HK-2 (cell line): ENCODE measurements at regions not wholly inside any gene's neighbourhood (a gene's known extent, or its start where the extent isn't known, plus 50 kb on each side); places are given as distances from the start of the nearest gene placed in this dataset.
A peak's percentile ranks its signal among the peaks of the same experiment; 100 is the strongest.

Experiments
- DNase-seq: peaks from one replicate; pipeline ENCODE4 v3.0.0-alpha.2; 2018; ENCODE audit not compliant: unreplicated experiment

DNA sequence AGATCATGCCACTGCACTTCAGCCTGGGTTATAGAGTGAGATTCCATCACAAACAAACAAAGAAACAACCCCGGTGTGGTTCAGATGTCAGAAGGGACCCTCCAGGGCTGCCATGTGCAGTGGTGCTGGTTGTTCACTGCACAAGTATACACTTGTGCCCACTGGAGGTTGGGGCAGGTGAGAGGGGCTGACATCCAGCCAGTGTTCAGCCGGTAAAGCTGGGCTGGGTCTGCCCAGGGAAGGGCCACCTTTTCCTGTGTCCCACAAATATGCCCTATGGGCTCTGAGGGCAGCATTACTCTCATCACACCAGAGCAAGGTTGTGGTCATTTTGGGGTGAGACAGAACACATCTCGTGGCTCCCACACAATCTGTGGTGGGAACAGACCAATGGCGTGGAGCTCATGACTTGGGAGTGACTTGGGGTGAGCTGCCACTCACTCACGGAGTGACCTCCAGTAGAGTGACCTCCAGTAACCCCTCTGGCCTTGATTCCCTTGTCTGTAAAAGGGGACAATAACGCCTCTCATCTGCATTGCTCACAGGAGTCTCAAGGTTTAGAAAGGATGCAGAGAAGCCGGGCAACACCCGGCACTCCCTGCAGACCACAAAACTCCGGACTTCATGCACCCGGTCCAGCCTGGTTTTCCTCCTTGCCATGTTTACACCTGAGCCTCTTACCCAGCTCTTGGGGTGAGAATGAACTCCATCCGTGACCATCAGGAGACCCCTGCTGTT lies 69.0 kb upstream of the VRK1 start:
- DNase-seq: no peak

DNA sequence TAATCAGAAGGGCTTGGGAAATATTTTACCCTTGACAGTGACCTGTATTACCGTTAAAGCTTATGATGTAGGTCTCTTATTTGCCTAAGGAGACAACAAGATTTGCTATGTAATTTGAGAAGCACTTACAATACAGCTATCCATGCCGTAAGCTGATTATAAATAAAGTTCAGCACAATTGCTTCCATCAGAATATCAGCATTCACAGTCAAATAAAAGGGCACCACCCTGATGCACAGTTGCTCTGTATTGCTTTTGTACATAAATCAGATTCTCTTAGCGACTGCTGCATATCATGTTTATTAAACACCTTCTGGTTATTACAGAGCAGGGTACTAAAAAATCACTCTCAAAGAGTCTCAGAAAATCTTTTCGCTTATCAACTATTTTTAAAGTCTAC lies 67.3 kb upstream of the VRK1 start:
- DNase-seq: no peak

DNA sequence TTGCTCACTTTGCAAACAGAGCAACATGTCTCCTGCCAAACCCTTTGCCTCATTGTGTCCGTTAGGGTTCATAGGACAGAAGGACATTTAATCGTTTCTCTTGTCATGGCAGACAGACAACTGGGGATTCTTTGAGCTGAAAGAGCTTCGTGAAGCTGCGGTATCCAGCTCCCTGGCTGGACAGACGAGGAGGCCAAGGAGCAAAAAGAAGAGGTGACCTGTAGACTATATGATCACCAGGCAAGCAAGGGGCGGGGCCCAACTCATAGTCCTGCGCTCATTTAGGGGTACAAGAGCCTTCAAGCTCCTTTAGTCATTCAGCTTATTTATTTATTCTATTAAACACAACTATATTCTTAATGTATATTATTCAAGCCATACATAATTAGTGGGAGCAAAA lies 66.8 kb upstream of the VRK1 start:
- DNase-seq: no peak

DNA sequence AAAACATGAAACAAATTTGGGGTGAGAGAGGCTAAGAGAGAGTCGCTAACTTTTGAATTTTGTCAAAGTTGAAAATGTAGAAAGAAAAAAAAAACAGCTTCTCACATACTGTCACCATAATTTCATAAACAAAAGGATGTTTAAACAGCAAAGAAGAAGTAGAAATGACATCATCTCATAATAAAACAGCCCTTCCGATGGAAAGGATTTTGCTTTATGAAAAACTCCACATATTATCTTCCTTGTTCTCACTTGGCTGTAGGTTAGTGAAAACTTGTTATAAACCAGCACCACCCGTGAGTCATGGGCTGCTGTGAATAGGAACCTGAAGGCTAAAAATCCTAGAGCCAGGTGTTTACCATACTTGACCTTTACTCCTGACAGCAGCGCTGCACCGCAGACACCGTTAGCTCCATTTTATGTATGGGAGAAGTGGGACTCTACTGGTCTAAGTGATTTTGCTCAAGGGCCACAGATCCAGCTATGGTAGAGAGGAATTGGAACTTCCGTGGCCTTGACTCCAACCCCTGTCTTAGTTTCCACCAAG lies 63.0 kb upstream of the VRK1 start:
- no peak for DNase-seq

DNA sequence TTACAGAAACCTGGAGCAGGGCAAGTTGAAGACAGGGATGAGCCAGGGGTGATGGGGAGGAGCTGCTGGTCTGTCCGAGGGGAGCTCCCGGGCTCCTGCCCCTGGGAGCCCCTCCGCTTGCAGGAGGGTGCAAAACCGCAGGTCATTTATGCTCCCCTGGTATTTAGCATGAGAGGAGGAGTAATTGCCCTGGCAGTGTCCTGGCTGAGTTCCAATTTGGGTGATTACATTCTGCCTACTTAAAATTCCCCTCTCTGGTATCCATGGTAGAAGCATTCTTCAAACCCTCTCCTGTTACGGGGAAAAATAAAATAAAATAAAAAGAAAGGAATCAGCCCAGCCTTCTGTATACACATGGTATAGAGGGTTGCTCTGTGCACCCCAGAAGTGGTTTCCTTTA lies 61.7 kb upstream of the VRK1 start:
- DNase-seq: no peak

DNA sequence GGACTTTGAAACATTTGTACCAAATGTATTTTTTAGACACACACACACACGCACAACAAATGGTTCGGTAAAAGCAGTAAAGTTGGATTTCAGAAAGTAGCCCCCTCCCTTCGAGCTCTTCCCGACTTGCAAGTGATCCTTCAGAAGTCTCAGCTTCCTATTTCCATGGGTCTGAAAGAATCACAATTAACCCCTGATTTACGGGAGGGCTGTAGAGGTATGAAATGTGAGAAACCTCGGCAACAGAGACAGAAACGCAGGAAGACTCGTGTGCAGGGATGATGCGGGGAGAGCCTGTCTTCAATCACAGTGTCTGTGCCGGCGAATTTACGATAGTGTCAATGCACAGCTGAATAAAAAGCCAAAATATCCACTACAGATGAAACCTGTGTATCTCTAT lies 60.7 kb upstream of the VRK1 start:
- no peak for DNase-seq

DNA sequence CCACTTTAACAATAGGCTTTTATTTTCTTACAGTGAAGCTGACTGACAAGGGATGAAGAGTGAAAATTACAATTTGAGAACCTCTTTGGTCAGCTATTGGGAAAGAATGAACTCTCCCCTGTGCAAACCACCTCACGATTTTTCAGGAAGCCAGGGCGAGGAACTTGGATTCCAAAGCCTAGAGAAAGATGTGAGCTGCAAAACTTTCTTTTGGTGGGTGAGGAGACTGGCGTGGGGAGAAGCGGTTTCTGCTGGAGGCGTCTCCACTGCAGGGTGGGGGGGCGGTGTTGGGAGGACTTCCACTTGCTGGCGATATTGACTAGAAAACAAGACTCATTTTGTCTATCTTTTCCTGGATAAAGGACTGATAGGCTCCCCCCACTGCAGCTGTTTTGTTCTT lies 59.3 kb upstream of the VRK1 start:
- no peak for DNase-seq

DNA sequence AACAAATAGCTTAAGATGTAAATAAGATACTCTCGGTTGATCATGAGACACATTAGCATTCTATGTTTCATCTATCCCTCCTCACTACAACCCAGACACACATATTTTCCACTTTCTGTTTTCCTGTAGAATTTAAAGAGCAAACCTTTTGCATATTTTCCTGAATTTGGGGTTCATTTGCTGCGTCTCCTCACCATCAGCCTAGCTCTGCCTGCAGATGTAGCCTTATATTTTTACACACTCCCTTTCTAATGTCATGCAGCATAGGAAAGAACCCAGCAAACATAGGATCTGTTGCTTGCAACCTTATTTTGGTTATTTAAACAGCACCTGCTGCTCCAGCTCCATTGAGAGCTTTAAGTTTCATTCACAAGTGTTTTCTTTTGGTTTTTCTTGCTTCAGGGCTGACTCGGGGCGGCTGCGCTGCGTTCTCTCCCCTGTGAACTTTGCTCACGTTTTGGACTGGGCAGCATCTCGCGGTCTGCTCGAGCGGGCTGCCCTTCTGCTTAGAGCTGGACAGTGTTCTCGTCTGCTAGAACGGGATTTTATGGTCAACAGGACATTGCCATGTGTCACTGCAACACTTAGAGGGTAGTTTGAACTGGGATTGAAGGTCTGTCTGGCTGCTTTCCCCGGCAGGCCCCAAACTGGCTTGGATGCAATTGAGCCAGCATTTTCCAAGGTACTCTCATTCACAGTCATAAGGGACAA lies 57.8 kb upstream of the VRK1 start:
- DNase-seq: no peak

DNA sequence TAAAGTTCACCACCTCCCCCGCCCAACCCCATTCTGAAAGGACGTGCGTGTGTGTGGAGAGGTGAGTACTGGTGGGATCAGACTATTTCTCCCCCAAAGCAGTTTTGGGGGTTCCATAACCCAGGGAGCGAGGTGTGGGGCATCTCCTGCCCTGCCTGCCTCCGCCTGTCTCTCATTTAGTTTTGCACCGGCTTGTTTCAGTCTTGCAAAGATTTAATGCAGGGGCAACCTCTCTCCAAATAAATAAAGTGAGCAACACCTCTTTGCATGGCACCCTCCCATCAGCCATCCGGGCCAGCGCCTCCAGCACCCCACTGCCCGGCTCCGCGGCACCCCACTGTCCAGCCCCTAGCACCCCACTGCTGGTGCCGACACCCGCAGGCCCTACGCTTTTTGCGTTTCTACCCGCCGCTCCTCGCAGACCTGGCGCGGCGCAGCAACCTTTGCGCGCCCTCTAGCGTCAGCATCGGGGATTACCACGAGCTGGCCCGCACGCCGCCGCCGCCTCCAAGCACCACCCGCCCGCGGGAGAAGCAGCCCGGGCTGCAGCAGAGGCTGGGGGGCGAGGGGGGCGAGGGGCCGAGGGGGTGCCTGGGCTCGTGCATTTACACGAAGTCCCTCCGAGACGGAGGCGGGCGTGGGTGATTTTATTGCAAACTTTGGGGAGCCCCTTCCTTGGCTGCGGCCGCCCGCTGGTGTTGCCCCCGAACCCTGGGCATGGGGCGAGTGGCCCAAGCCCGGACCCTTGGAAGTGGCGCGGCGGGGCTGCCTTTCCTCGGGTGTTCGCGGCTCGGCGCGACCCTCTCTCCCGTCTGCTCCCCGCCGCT lies 55.8 kb upstream of the VRK1 start:
- DNase-seq: peak; percentile 65

DNA sequence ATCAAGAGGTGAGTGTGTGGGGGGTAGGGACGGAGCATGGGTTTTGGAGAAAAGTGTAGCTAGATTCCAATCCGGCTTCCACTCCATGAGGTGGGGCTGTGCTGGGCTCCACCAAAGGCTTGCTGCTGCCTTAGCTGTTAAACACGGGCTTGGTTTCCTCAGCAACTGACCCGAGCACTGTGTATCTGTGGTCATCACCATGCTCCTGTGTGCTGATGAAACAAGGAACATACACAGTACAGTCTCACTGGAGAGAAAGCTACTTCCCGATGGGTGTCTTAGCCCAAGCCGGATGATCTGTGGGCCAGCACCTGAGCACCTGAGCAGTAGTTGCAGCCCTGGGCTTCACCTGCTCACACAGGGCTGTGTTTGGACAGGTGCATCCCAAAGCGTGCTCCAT lies 52.9 kb upstream of the VRK1 start:
- DNase-seq: no peak

DNA sequence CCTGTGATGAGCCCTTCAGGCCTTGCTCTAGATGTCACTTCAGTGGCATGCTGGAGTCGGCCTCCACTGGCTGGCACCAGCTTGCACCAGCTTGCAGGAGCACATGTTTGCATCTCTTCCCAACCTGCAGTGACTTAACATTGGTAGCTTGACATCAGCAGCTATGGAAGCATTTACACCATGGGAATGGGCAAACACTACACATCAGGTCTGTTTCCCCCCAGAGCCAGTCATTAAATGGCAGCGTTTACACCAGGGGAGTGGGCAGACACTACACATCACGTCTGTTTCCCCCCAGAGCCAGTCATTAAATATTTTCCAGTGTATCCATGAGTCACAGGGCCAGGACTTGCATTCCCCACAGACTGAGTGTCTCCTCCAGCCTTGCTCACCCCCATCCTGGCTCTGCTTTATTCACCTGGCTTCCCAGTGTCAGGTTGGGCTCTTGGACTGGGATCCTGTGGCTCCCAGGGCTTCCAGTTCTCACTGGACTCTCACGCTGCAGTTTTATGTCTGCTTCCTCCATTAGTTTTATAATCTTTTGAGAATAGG lies 51.6 kb upstream of the VRK1 start:
- no peak for DNase-seq

DNA sequence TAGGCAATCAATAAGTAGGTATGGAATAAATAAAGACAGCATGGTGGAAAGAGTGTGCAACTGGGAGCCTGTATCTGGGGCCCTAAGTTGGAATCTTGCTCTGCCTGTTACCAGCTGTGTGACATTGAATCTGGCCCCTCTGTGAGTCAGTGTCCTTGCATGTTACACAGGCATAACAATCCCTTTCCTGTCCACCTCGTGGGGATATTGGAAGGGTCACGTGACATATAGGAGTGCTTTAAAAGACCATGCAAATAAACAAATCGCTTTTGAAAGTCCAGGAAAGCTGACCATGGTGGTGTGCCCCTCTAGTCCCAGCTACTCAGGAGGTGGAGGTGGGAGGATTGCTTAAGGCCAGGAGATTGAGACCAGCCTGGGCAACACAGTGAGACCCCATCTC lies 51.1 kb upstream of the VRK1 start:
- no peak for DNase-seq

DNA sequence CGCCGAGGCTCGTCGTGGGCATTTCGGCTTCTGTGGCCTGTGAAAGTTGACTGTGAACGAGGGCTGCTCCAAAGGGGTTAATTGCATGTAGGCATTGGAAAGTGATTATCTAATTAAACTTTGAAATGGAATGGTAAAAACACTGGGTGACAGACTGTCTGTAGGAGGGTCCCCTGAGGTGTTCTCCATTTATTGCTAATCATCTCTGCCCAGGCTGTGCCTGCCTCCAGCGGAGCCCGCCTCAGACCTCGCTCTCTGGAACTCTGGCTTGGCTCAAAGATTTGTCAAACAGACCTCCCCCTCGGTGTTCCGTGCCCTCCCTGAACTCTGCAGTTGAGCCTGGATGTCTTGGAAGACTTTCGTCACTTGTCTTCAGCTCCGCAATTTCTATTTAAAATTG lies 50.2 kb upstream of the VRK1 start:
- no peak for DNase-seq
